ENCODE measurements at regions not wholly inside any gene's neighbourhood (a gene's known extent, or its start where the extent isn't known, plus 50 kb on each side); places are given as distances from the start of the nearest gene placed in this dataset.

DNA sequence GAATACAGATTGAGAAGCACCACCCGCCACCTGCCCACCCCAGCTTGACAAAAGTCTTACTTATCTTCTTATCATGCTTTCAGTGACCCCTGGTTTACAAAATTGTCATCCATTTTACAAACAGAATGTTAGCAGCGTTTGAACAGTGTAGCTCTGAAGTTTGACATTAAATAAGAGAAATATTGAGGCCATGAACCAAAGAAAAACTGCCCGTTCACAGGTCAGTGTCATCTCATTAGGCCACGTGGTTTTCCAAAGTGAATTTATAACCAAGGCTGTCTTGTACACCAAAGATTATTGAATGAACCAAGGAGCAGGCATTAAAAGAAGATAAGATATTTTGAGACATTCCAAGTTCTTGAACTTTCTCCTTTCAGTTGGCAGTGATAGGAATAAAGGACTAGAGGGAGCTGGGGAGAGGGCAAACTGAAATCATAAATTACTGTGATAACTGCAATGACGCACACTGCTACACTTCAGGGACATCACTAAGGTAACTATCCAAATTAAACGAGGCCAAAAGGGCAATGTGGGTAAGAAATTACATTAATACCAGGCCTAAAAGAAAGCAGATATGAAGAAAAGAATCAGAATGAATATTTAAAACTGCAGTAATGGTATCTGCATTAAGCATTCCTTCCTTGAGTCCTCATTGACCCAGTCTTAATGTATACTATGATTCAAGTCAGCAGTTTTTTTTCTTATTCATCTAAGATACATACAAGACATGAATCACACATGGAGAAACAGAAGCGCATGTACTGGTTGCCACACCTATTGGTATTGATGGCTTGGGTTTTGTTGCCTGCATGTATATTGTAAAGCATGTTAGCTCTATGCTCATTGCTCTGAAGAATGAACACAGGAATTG, 159.8 kb upstream of the ARG1 start:
- H3K36me3 ChIP-seq, result no peaks in the 10 kb centered on the region
- no peak for DNase-seq
- no peaks in the 10 kb centered on the region for H3K27me3 ChIP-seq
- no peak overlapping the region for H3K27ac ChIP-seq
- H3K4me1 ChIP-seq (ENCODE audit: insufficient read depth), result no peaks in the 10 kb centered on the region
- no peak overlapping the region for H3K4me3 ChIP-seq
- H3K9me3 ChIP-seq, result no peaks in the 10 kb centered on the region
- TF ChIP-seq, protein P1, sequence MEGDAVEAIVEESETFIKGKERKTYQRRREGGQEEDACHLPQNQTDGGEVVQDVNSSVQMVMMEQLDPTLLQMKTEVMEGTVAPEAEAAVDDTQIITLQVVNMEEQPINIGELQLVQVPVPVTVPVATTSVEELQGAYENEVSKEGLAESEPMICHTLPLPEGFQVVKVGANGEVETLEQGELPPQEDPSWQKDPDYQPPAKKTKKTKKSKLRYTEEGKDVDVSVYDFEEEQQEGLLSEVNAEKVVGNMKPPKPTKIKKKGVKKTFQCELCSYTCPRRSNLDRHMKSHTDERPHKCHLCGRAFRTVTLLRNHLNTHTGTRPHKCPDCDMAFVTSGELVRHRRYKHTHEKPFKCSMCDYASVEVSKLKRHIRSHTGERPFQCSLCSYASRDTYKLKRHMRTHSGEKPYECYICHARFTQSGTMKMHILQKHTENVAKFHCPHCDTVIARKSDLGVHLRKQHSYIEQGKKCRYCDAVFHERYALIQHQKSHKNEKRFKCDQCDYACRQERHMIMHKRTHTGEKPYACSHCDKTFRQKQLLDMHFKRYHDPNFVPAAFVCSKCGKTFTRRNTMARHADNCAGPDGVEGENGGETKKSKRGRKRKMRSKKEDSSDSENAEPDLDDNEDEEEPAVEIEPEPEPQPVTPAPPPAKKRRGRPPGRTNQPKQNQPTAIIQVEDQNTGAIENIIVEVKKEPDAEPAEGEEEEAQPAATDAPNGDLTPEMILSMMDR (IDR thresholded peaks at IDR 0.05), result no peak
- no peak for TF ChIP-seq POLR2A (IDR thresholded peaks at IDR 0.05)
- TF ChIP-seq EP300 (IDR thresholded peaks at IDR 0.05), result no peak
- intact Hi-C loops (cut with DNase I), result no loop called here
- WGBS, 3 donors, result 49 to 54% (median 52%) methylated on average over 7 of the region's 7 CpGs

DNA sequence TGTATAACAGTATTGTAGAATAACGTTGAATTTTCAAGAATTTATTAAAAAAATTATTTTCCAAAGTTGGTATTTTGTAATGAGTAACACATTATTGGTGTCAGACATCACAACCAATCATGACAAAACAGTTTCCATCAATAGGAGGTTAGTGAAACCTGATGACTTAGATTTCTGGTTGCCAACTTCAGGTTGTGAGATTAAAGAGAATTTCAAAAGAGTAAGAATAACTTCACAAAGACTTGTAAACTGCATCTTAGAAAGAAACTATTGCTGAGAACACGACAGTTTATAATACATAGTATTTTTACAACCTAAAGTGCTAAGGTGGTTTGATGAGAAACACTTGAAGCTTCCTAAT, 159.2 kb upstream of the ARG1 start:
- Histone ChIP-seq H3K4me3 (no peak overlapping the region), H3K9me3 (no peaks in the 10 kb centered on the region), H3K27ac (no peak overlapping the region), H3K27me3 (no peaks in the 10 kb centered on the region), H3K4me1 (ENCODE audit: insufficient read depth) (no peaks in the 10 kb centered on the region), H3K36me3 (no peaks in the 10 kb centered on the region)
- TF ChIP-seq EP300 (IDR thresholded peaks at IDR 0.05) (no peak), POLR2A (IDR thresholded peaks at IDR 0.05) (no peak)
- TF ChIP-seq, protein P1 (IDR thresholded peaks at IDR 0.05), result no peak
- DNase-seq, result no peak
- intact Hi-C loops (cut with DNase I), result no loop called here
- 80 to 87% (median 81%) methylated on average over 2 of the region's 2 CpGs for WGBS, 3 donors

DNA sequence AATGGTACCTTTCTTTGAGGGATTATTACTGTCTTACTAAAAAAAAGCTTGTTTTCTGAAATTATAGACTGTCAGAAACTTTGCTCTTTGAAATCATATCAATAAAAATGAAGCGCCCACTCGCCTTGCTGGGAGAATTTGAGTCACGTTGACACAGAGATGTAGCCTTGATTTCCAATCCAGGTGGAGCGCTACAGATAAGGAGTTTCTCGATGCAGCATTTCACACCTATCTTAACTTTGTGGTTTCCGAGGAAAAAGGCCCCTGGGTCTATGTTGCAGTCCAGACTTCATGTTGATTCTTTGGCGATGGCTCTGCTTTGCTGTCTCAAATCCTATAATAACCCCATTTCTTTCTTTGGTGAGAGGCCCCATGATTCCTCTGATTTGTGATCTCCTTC, 158.1 kb upstream of the ARG1 start:
- Histone ChIP-seq H3K4me3 (no peak overlapping the region), H3K27me3 (no peaks in the 10 kb centered on the region), H3K9me3 (no peaks in the 10 kb centered on the region), H3K36me3 (no peaks in the 10 kb centered on the region), H3K27ac (no peak overlapping the region), H3K4me1 (ENCODE audit: insufficient read depth) (no peaks in the 10 kb centered on the region)
- intact Hi-C loops (cut with DNase I), result no loop called here
- 79 to 88% (median 80%) methylated on average over 7 of the region's 7 CpGs for WGBS, 3 donors
- TF ChIP-seq POLR2A (IDR thresholded peaks at IDR 0.05) (no peak), EP300 (IDR thresholded peaks at IDR 0.05) (no peak)
- TF ChIP-seq, protein P1 (IDR thresholded peaks at IDR 0.05), result no peak
- no peak for DNase-seq

DNA sequence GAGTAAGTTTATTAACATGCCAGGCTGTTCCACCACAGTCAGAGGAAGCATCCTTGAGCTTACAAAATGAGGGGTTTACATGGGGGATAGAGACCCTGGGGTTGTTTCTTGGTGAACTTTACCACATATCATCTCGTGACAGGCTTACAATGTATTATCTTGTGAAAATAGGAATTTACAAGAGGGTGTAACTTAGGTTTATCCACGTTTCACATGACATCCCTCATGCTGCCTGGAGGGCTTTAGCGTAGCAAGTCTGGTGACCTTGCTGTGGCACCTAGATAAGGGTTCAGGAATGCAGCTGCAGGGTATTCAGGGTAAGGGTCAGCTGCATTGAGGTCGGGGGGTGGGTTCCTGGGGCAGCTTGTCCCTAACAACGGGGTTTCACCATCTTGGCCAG, 154.6 kb upstream of the ARG1 start:
- TF ChIP-seq EP300 (IDR thresholded peaks at IDR 0.05) (no peak), POLR2A (IDR thresholded peaks at IDR 0.05) (no peak)
- TF ChIP-seq, protein P1 (IDR thresholded peaks at IDR 0.05), result no peak
- no peak for DNase-seq
- H3K4me1 ChIP-seq (ENCODE audit: insufficient read depth), result no peaks in the 10 kb centered on the region
- no peaks in the 10 kb centered on the region for H3K27me3 ChIP-seq
- no peak overlapping the region for H3K4me3 ChIP-seq
- H3K36me3 ChIP-seq, result no peaks in the 10 kb centered on the region
- intact Hi-C loops (cut with DNase I), result no loop called here
- no peak overlapping the region for H3K27ac ChIP-seq
- no peaks in the 10 kb centered on the region for H3K9me3 ChIP-seq
- WGBS, 3 donors, result 71 to 84% (median 74%) methylated on average over 5 of the region's 5 CpGs

Measured in ovary (tissue), 7 donors.